ENCODE measurements at regions not wholly inside any gene's neighbourhood (a gene's known extent, or its start where the extent isn't known, plus 50 kb on each side); places are given as distances from the start of the nearest gene placed in this dataset.

- no peak for TF ChIP-seq CSRNP3 (CRISPR knock-in tag; IDR thresholded peaks at IDR 0.05)
- no peak for TF ChIP-seq CSDC2 (CRISPR knock-in tag; IDR thresholded peaks at IDR 0.05)
- no peak for TF ChIP-seq GLIS3 (CRISPR knock-in tag; IDR thresholded peaks at IDR 0.05)
- no peak for TF ChIP-seq SNAI2 (CRISPR knock-in tag; IDR thresholded peaks at IDR 0.05)
- no peak for TF ChIP-seq OSR1 (CRISPR knock-in tag; IDR thresholded peaks at IDR 0.05)
- no peak for ATAC-seq
Observed at GRCh38 chr15:38692789-38693062, 128.1 kb upstream of the RASGRP1 start.

GRCh38 chr15:38695249-38696108, 130.9 kb upstream of the RASGRP1 start:
- no peak for TF ChIP-seq ARNTL (CRISPR knock-in tag; IDR thresholded peaks at IDR 0.05; ENCODE audit: borderline replicate concordance, low read depth)
- peak; percentile 18; the same call in 1 of the 2 replicates for TF ChIP-seq TCF4 (CRISPR knock-in tag; IDR thresholded peaks at IDR 0.05; ENCODE audit: borderline replicate concordance)
- ATAC-seq = peak; percentile 15; the same call in 1 of the 3 replicates

GRCh38 chr15:38696109-38696727, 131.6 kb upstream of the RASGRP1 start:
- peak; percentile 43 for ATAC-seq
- TF ChIP-seq ZFP3 (CRISPR knock-in tag; IDR thresholded peaks at IDR 0.05) (no peak), CREB5 (CRISPR knock-in tag; IDR thresholded peaks at IDR 0.05; ENCODE audit: low read depth) (no peak), CSDC2 (CRISPR knock-in tag; IDR thresholded peaks at IDR 0.05) (no peak), TCF4 (CRISPR knock-in tag; IDR thresholded peaks at IDR 0.05; ENCODE audit: borderline replicate concordance) (no peak), SNAI2 (CRISPR knock-in tag; IDR thresholded peaks at IDR 0.05) (no peak), ZC3H10 (CRISPR knock-in tag; IDR thresholded peaks at IDR 0.05) (no peak), PPARA (CRISPR knock-in tag; IDR thresholded peaks at IDR 0.05; ENCODE audit: borderline replicate concordance) (no peak), CSRNP3 (CRISPR knock-in tag; IDR thresholded peaks at IDR 0.05) (no peak), ZNF70 (CRISPR knock-in tag; IDR thresholded peaks at IDR 0.05) (no peak), PATZ1 (CRISPR knock-in tag; IDR thresholded peaks at IDR 0.05; ENCODE audit: borderline replicate concordance) (no peak), ZFP30 (CRISPR knock-in tag; IDR thresholded peaks at IDR 0.05) (no peak), ARNTL (CRISPR knock-in tag; IDR thresholded peaks at IDR 0.05; ENCODE audit: borderline replicate concordance, low read depth) (no peak), ESRRG (CRISPR knock-in tag; IDR thresholded peaks at IDR 0.05) (no peak), GLIS3 (CRISPR knock-in tag; IDR thresholded peaks at IDR 0.05) (no peak), TOX (CRISPR knock-in tag; IDR thresholded peaks at IDR 0.05; ENCODE audit: borderline replicate concordance) (no peak), OSR1 (CRISPR knock-in tag; IDR thresholded peaks at IDR 0.05) (no peak), ISL1 (CRISPR knock-in tag; IDR thresholded peaks at IDR 0.05) (no peak), ZNF565 (CRISPR knock-in tag; conservative IDR thresholded peaks at IDR 0.05; ENCODE audit: low read depth) (no peak), POU6F1 (CRISPR knock-in tag; IDR thresholded peaks at IDR 0.05; ENCODE audit: borderline replicate concordance, low read depth) (no peak), ZNF8 (CRISPR knock-in tag; IDR thresholded peaks at IDR 0.05) (no peak)
